ENCODE measurements at regions not wholly inside any gene's neighbourhood (a gene's known extent, or its start where the extent isn't known, plus 50 kb on each side); places are given as distances from the start of the nearest gene placed in this dataset.
"Not testable (repeated sequence)": the region's sequence is repeated elsewhere in the genome, so short reads cannot be mapped to it uniquely, and the experiment has no call there.

DNA sequence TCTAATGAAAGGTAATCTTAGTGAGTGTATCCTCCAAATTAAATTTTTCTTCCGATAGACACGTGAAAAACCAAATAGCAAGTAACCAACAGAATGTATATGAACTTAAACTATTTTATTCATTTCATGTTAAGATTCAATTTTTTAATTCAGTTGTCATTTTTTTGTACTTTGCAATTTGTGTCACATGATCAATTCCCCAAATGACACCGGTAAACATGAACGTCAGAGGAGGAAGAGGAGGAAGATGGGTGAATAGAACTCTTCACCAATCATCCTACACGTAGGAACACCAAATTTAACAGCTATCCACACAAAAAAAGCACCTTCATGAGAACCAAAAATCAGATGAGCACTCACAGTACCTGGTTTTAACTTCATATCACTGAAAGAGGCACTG, 401.4 kb upstream of the MIR17HG start:
- TF ChIP-seq, protein P1, sequence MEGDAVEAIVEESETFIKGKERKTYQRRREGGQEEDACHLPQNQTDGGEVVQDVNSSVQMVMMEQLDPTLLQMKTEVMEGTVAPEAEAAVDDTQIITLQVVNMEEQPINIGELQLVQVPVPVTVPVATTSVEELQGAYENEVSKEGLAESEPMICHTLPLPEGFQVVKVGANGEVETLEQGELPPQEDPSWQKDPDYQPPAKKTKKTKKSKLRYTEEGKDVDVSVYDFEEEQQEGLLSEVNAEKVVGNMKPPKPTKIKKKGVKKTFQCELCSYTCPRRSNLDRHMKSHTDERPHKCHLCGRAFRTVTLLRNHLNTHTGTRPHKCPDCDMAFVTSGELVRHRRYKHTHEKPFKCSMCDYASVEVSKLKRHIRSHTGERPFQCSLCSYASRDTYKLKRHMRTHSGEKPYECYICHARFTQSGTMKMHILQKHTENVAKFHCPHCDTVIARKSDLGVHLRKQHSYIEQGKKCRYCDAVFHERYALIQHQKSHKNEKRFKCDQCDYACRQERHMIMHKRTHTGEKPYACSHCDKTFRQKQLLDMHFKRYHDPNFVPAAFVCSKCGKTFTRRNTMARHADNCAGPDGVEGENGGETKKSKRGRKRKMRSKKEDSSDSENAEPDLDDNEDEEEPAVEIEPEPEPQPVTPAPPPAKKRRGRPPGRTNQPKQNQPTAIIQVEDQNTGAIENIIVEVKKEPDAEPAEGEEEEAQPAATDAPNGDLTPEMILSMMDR (IDR thresholded peaks at IDR 0.05; ENCODE audit: low read depth, low read length, missing input control) = not testable (repeated sequence)
- TF ChIP-seq, protein P2, sequence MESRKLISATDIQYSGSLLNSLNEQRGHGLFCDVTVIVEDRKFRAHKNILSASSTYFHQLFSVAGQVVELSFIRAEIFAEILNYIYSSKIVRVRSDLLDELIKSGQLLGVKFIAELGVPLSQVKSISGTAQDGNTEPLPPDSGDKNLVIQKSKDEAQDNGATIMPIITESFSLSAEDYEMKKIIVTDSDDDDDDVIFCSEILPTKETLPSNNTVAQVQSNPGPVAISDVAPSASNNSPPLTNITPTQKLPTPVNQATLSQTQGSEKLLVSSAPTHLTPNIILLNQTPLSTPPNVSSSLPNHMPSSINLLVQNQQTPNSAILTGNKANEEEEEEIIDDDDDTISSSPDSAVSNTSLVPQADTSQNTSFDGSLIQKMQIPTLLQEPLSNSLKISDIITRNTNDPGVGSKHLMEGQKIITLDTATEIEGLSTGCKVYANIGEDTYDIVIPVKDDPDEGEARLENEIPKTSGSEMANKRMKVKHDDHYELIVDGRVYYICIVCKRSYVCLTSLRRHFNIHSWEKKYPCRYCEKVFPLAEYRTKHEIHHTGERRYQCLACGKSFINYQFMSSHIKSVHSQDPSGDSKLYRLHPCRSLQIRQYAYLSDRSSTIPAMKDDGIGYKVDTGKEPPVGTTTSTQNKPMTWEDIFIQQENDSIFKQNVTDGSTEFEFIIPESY (IDR thresholded peaks at IDR 0.05) = not testable (repeated sequence)
- not testable (repeated sequence) for TF ChIP-seq YY1 (IDR thresholded peaks at IDR 0.05); RXRA (IDR thresholded peaks at IDR 0.05); TAF1 (conservative IDR thresholded peaks at IDR 0.05); EGR1 (IDR thresholded peaks at IDR 0.05; ENCODE audit: low read depth in 2 of 2); SP1 (IDR thresholded peaks at IDR 0.05); RAD21 (IDR thresholded peaks at IDR 0.05); GABPA (IDR thresholded peaks at IDR 0.05 in 1 of 2, conservative IDR thresholded peaks at IDR 0.05 in 1 of 2); FOXA1 (IDR thresholded peaks at IDR 0.05); JUND (IDR thresholded peaks at IDR 0.05)
- TF ChIP-seq, protein P3, sequence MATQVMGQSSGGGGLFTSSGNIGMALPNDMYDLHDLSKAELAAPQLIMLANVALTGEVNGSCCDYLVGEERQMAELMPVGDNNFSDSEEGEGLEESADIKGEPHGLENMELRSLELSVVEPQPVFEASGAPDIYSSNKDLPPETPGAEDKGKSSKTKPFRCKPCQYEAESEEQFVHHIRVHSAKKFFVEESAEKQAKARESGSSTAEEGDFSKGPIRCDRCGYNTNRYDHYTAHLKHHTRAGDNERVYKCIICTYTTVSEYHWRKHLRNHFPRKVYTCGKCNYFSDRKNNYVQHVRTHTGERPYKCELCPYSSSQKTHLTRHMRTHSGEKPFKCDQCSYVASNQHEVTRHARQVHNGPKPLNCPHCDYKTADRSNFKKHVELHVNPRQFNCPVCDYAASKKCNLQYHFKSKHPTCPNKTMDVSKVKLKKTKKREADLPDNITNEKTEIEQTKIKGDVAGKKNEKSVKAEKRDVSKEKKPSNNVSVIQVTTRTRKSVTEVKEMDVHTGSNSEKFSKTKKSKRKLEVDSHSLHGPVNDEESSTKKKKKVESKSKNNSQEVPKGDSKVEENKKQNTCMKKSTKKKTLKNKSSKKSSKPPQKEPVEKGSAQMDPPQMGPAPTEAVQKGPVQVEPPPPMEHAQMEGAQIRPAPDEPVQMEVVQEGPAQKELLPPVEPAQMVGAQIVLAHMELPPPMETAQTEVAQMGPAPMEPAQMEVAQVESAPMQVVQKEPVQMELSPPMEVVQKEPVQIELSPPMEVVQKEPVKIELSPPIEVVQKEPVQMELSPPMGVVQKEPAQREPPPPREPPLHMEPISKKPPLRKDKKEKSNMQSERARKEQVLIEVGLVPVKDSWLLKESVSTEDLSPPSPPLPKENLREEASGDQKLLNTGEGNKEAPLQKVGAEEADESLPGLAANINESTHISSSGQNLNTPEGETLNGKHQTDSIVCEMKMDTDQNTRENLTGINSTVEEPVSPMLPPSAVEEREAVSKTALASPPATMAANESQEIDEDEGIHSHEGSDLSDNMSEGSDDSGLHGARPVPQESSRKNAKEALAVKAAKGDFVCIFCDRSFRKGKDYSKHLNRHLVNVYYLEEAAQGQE (IDR thresholded peaks at IDR 0.05) = not testable (repeated sequence)
- TF ChIP-seq, protein P4, sequence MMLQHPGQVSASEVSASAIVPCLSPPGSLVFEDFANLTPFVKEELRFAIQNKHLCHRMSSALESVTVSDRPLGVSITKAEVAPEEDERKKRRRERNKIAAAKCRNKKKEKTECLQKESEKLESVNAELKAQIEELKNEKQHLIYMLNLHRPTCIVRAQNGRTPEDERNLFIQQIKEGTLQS (IDR thresholded peaks at IDR 0.05) = not testable (repeated sequence)
- TF ChIP-seq, protein P5, sequence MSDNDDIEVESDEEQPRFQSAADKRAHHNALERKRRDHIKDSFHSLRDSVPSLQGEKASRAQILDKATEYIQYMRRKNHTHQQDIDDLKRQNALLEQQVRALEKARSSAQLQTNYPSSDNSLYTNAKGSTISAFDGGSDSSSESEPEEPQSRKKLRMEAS (IDR thresholded peaks at IDR 0.05) = not testable (repeated sequence)

All from liver (tissue), 3 donors.